Islet precursor cell (in vitro differentiated cells): ENCODE measurements at regions not wholly inside any gene's neighbourhood (a gene's known extent, or its start where the extent isn't known, plus 50 kb on each side); places are given as distances from the start of the nearest gene placed in this dataset.
"Not testable (repeated sequence)": the region's sequence is repeated elsewhere in the genome, so short reads cannot be mapped to it uniquely, and the experiment has no call there.

Experiments
- DNase-seq: peaks from one replicate; pipeline ENCODE4 v3.0.0-alpha.2; 2018

DNA sequence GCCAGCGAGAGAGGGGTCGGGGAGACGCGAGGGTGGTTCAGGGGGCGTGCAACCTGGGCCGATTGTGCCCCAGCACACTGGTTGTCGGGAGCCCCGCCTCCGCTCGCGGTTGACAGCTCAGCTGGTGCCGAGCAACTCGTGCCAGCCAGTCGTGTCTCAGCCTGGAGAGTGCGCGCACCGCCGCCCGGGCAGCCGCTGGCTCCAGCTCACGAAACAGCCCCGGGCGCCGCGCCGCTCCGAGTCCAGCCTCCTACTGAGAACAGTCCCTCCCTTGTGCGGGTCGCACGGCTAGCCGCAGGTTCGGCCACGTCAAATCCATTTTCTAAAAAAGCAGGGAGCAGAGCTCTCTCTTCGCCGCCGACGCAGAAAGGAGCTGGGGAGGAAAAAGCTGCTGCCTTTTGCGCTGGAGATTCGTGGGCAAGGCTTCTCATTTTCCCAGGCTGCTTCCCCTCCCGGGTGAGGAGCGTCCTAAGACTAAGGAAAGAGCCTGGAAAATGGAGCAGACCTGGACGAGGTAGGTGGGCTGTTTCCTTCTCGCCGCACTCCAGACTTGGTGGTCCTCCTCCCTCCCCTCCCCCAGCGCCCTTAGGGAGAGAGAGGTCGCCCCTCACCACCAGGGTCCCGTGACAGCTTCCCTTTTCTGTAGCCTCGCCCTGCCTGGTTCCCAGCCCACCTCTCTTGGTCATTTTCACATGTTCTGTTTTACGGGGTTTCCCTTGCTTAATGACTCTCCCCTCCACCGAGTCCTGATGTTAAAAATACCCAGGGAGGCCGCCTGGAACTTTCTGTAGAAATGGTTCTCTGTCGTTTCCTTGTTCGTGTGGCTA is 56.7 kb upstream of the SEC22B start:
- DNase-seq, result not testable (repeated sequence)

DNA sequence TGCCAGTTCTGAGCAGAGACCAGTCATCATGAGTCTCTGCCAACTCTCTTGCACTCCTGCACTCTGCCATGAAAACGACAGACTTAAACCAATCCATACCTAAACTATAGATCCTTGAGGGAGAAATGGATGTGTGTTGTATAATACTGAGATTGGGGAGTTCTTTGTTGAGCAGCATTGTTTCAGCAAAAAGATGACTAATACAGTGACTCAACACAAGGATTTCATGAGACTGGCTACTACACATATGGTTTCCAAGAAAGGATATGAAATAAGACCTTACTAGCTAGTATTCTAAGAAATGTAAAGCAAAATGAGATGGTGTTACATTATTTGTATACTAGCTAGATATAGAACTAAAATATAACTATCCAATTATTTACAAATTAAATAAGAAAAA is 53.5 kb upstream of the SEC22B start:
- not testable (repeated sequence) for DNase-seq
